Osteoblast (primary cell): ENCODE measurements at regions not wholly inside any gene's neighbourhood (a gene's known extent, or its start where the extent isn't known, plus 50 kb on each side); places are given as distances from the start of the nearest gene placed in this dataset.

ENCODE experiments used
- DNase-seq: peaks from one replicate; pipeline ENCODE4 v3.0.0; 2011; ENCODE audit warnings: low spot score, mixed read lengths; ENCODE audit not compliant: insufficient read length; ENCODE audit errors: missing footprints
- H2AFZ ChIP-seq: 2 replicates; pipeline ENCODE4 v1.6.0; 2011; ENCODE audit warnings: mild to moderate bottlenecking, low read length
- H3K27ac ChIP-seq: 2 replicates; pipeline ENCODE4 v1.5.1; 2011; ENCODE audit warnings: mild to moderate bottlenecking, low read depth, low read length, moderate library complexity
- H3K27me3 ChIP-seq: 2 replicates; pipeline ENCODE4 v1.6.0; 2012; ENCODE audit warnings: mild to moderate bottlenecking, control low read depth, inconsistent platforms, low read length, moderate library complexity; ENCODE audit not compliant: insufficient read depth
- H3K36me3 ChIP-seq: 2 replicates; pipeline ENCODE4 v1.5.1; 2011; ENCODE audit warnings: mild to moderate bottlenecking, low read length, control low read depth, moderate library complexity; ENCODE audit not compliant: insufficient read depth
- H3K4me1 ChIP-seq: 2 replicates; pipeline ENCODE4 v1.5.1; 2011; ENCODE audit warnings: mild to moderate bottlenecking, low read length, control low read depth, moderate library complexity; ENCODE audit not compliant: insufficient read depth
- H3K4me2 ChIP-seq: 2 replicates; pipeline ENCODE4 v1.6.0; 2011; ENCODE audit warnings: mild to moderate bottlenecking, low read length; ENCODE audit not compliant: insufficient read depth
- H3K4me3 ChIP-seq: fragments of 200-600 bp; sonication (generic); 3 replicates; pipeline ENCODE4 v1.5.1; 2012; ENCODE audit warnings: mild to moderate bottlenecking, low read length, inconsistent platforms; ENCODE audit not compliant: insufficient read depth
- H3K79me2 ChIP-seq: 2 replicates; pipeline ENCODE4 v1.6.0; 2012; ENCODE audit warnings: mild to moderate bottlenecking, low read length, control low read depth, inconsistent platforms; ENCODE audit not compliant: insufficient read depth
- H3K9me3 ChIP-seq: 2 replicates; pipeline ENCODE4 v1.5.1; 2011; ENCODE audit warnings: low read depth, low read length, control low read depth
- H4K20me1 ChIP-seq: 2 replicates; pipeline ENCODE4 v1.6.0; 2012; ENCODE audit warnings: mild to moderate bottlenecking, low read length, control low read depth; ENCODE audit not compliant: insufficient read depth
- TF ChIP-seq, protein P1 (sequence below): IDR thresholded peaks from 2 replicates; pipeline ENCODE4 v1.5.1; 2011; ENCODE audit warnings: mild to moderate bottlenecking, low read depth, low read length, moderate library complexity; ENCODE audit errors: extremely low read depth

DNA sequence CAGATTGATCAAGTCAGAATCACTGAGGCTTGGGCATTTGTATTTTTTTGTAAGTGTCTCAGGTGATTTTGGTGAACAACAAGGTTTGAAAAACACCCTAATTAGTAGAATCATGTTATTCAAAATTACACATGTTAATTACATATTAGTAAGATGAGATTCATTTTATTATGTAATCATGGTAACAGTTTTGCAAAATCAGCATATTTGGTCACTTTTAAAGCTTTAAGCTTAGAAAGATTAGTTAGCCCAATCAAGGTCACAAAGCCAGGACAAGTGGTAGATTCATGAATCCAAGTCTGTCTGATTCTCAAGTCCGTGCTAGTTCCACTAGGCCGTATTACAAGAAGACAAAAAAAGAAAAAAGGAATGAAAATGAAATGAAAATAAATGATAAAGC is 218.4 kb upstream of the FAR2 start:
- H3K4me2 ChIP-seq = no peak overlapping the region
- no peaks in the 10 kb centered on the region for H4K20me1 ChIP-seq
- no peaks in the 10 kb centered on the region for H3K4me1 ChIP-seq
- no peaks in the 10 kb centered on the region for H3K27me3 ChIP-seq
- H3K36me3 ChIP-seq = no peaks in the 10 kb centered on the region
- no peaks in the 10 kb centered on the region for H3K9me3 ChIP-seq
- DNase-seq = no peak
- no peaks in the 10 kb centered on the region for H3K79me2 ChIP-seq
- TF ChIP-seq, protein P1, sequence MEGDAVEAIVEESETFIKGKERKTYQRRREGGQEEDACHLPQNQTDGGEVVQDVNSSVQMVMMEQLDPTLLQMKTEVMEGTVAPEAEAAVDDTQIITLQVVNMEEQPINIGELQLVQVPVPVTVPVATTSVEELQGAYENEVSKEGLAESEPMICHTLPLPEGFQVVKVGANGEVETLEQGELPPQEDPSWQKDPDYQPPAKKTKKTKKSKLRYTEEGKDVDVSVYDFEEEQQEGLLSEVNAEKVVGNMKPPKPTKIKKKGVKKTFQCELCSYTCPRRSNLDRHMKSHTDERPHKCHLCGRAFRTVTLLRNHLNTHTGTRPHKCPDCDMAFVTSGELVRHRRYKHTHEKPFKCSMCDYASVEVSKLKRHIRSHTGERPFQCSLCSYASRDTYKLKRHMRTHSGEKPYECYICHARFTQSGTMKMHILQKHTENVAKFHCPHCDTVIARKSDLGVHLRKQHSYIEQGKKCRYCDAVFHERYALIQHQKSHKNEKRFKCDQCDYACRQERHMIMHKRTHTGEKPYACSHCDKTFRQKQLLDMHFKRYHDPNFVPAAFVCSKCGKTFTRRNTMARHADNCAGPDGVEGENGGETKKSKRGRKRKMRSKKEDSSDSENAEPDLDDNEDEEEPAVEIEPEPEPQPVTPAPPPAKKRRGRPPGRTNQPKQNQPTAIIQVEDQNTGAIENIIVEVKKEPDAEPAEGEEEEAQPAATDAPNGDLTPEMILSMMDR = no peak
- H3K27ac ChIP-seq = no peak overlapping the region
- H3K4me3 ChIP-seq = no peak overlapping the region
- no peak overlapping the region for H2AFZ ChIP-seq

DNA sequence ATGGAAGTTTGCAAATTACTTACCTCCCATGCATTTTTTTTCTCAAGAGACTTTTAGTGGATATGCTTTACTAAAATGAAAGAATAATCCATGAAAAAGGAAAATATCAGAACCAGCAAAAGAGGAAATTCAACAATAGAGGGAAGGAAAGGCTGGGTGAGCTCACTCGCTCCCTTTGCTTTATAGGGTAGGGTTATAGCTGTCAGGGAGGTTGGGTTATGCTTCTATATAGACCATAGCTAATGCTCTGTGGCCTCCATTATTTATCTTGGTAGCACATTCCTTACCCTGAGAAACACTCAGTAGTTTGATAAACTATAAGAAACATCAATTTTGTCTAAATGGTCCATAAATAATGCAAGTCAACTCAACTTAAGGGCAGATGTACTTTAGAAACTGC is 215.9 kb upstream of the FAR2 start:
- Histone ChIP-seq H3K9me3 (no peaks in the 10 kb centered on the region), H2AFZ (no peak overlapping the region), H3K4me1 (no peaks in the 10 kb centered on the region), H3K4me2 (no peak overlapping the region), H3K4me3 (no peak overlapping the region), H3K36me3 (no peaks in the 10 kb centered on the region), H4K20me1 (no peaks in the 10 kb centered on the region), H3K27ac (no peak overlapping the region), H3K27me3 (no peaks in the 10 kb centered on the region), H3K79me2 (no peaks in the 10 kb centered on the region)
- TF ChIP-seq, protein P1 = no peak
- DNase-seq = no peak

DNA sequence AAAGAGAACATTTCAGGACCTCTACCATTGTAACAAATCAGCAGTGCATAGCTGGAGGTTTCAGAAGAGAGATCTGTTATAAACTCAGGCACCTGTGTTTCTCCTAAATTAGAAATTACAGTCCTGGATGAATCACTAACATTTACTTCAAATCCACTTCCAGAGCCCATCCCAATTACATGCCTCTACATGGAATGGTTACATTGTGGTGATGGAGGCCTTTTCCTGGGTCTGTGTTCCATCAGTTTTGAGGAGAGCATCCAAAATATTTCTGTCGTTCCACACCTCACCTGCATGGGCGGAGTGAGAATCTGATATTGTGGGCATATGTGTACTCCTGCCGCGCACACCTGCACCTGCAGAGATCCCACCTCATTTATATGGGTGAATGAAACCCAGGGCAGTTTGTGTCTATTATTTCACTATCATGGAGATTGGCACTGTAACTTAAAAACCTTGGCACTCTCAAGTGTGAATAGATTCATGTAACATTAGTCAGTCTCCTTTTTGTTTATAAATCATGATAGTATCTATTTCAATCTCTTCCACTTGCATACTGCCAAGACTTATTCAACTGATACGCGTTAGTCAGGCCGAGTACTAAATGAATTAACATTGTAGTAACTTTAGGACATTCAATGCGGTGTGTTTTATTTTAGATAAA is 215.1 kb upstream of the FAR2 start:
- Histone ChIP-seq H3K4me1 (no peaks in the 10 kb centered on the region), H4K20me1 (no peaks in the 10 kb centered on the region), H2AFZ (no peak overlapping the region), H3K9me3 (no peaks in the 10 kb centered on the region), H3K27me3 (no peaks in the 10 kb centered on the region), H3K4me2 (no peak overlapping the region), H3K79me2 (no peaks in the 10 kb centered on the region), H3K4me3 (no peak overlapping the region), H3K36me3 (no peaks in the 10 kb centered on the region), H3K27ac (no peak overlapping the region)
- peak; percentile 17 for DNase-seq
- TF ChIP-seq, protein P1 = no peak

DNA sequence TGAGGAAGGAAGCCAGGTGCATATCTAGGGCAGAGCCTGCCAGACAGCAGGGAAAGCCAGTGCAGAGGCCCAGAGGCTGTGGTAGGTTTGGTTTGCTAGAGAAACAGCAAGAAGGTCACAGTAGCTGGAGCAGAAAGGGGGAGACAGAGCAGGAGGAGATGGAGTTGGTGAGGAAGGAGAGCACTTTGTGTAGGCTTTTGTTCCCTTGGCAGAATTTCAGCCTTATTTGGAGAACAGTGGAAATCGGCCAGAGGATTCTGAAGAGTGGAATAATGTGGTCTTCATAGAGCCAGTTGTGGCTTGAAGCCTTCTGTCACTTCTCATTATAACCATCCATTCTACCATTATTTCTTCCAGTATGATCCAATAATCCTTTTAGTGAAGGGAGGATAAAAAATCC is 212.9 kb upstream of the FAR2 start:
- no peak for DNase-seq
- no peaks in the 10 kb centered on the region for H3K27me3 ChIP-seq
- H3K4me1 ChIP-seq = no peaks in the 10 kb centered on the region
- no peak overlapping the region for H2AFZ ChIP-seq
- H3K36me3 ChIP-seq = no peaks in the 10 kb centered on the region
- H3K79me2 ChIP-seq = no peaks in the 10 kb centered on the region
- TF ChIP-seq, protein P1 = no peak
- H3K4me3 ChIP-seq = no peak overlapping the region
- no peaks in the 10 kb centered on the region for H3K9me3 ChIP-seq
- no peak overlapping the region for H3K27ac ChIP-seq
- no peak overlapping the region for H3K4me2 ChIP-seq
- H4K20me1 ChIP-seq = no peaks in the 10 kb centered on the region
